IMR-90 (cell line): ENCODE measurements at regions not wholly inside any gene's neighbourhood (a gene's known extent, or its start where the extent isn't known, plus 50 kb on each side); places are given as distances from the start of the nearest gene placed in this dataset.

Experiments
- POLR2A ChIP-seq: IDR thresholded peaks from 2 replicates; pipeline ENCODE4 v1.6.1; 2012; ENCODE audit warnings: mild to moderate bottlenecking, low read depth, low read length
- TF ChIP-seq, protein P1 (sequence below): conservative IDR thresholded peaks from 2 replicates; pipeline ENCODE4 v1.5.1; 2012; ENCODE audit warnings: mild to moderate bottlenecking, low read depth, low read length, improper control_type of control experiment

DNA sequence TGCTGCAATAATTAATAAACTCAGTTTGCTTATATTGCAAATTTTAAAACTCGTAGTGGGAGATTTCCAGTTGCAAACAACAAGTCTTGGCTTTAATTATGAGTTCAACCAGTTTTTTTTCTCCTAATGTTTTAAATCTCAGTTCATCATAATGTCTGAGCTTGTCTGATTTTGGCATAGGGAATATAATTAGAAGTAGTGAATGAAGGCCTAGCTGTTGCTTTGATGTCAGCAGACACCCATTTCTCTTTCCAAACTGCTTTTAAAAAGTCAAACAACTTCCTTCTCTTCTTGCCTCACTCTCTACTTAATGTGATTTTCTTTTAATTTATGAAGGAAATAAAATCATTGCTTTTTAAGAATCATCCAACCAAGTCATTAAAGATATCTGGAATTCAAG, 1462.1 kb downstream of the DPP10 start:
- TF ChIP-seq, protein P1, sequence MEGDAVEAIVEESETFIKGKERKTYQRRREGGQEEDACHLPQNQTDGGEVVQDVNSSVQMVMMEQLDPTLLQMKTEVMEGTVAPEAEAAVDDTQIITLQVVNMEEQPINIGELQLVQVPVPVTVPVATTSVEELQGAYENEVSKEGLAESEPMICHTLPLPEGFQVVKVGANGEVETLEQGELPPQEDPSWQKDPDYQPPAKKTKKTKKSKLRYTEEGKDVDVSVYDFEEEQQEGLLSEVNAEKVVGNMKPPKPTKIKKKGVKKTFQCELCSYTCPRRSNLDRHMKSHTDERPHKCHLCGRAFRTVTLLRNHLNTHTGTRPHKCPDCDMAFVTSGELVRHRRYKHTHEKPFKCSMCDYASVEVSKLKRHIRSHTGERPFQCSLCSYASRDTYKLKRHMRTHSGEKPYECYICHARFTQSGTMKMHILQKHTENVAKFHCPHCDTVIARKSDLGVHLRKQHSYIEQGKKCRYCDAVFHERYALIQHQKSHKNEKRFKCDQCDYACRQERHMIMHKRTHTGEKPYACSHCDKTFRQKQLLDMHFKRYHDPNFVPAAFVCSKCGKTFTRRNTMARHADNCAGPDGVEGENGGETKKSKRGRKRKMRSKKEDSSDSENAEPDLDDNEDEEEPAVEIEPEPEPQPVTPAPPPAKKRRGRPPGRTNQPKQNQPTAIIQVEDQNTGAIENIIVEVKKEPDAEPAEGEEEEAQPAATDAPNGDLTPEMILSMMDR = no peak
- TF ChIP-seq POLR2A = no peak
